Stimulated activated CD4-positive, alpha-beta T cell treated with anti-CD3 and anti-CD28 coated beads, Interleukin-1b, Interleukin-23, amount 100 ng/mL, for 4 hours (primary cell): ENCODE measurements at regions not wholly inside any gene's neighbourhood (a gene's known extent, or its start where the extent isn't known, plus 50 kb on each side); places are given as distances from the start of the nearest gene placed in this dataset.
"Not testable (repeated sequence)": the region's sequence is repeated elsewhere in the genome, so short reads cannot be mapped to it uniquely, and the experiment has no call there.

Experiments
- DNase-seq, 2 donors: peaks; one replicate each; pipeline ENCODE4 v3.0.0-alpha.2; 2020; ENCODE audit warnings: low read depth in 2 of 2

DNA sequence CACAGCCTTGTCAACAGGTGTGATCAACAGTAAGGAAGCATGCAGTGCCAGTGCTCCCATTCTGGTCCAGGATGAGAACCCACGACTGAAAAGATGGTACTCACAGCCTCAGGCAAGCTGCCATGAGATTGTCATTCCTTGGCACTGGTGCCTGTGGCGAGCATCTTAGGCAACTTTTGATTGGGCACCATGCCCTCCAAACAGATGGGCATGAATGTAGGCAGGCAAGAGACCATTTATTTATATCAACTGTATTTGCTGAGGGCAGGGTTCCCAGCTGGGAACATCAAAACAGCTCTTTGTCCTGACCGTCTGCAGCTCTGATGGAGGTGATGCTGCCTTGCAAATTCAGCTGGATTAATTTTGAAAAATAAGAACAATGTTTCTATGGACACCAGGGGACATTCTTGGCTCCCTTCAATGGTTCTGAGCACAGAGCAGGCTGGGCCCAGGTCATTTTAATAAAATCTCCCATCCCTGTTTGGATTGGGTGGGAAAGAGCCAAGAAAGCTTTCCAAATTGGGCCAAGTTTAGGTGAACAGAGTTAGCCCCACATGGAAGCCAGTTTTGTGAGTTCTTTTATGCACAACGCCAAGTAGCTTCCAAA lies 522.5 kb downstream of the RMST start:
- DNase-seq = no peak

DNA sequence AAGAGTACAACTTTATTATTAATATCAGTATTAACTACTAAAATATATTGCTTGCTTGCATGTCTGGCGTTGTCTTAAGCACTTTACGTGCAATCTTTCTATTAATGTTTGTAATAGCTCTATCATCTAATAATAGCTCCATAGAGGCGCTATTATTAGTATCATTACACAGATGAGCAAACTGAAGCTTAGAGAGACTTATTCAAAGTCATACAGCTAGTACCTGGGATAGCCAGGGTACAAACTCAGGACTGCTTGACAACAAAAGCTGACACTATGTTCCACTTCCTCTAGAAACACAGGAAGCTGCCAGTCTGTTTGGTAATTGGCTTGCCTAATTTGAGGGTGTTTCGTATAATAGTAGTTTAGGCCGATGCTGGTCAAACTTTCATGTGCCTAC lies 523.2 kb downstream of the RMST start:
- no peak for DNase-seq

DNA sequence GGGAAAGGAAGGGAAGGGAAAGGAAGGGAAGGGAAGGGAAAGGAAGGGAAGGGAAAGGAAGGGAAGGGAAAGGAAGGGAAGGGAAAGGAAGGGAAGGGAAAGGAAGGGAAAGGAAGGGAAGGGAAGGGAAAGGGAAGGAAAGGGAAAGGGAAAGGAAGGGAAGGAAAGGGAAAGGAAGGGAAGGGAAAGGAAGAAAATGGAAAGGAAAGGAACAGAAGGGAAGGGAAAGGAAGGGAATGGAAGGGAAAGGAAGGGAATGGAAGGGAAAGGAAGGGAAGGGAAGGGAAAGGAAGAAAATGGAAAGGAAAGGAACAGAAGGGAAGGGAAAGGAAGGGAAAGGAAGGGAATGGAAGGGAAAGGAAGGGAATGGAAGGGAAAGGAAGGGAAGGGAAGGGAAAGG lies 526.0 kb downstream of the RMST start:
- not testable (repeated sequence) for DNase-seq

DNA sequence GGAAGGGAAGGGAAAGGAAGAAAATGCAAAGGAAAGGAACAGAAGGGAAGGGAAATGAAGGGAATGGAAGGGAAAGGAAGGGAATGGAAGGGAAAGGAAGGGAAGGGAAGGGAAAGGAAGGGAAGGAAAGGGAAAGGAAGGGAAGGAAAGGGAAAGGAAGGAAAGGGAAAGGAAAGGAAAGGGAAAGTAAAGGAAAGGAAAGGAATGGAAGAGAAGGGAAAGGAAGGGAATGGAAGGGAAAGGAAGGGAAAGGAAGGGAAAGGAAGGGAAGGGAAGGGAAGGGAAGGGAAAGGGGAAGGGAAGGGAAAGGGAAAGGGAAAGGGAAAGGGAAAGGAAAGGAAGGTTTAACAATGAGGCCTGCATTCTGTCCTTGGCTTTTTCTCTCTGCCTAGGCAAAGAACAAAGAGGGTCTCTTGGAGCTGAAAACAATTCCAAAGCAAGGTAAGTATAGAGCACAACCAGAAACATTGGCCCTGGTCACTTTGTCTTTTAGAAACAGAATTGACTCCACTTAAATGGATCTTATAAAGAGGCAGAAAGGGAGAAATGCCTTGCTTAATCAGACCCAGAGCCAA lies 525.9 kb upstream of the TMPO start:
- DNase-seq = no peak

DNA sequence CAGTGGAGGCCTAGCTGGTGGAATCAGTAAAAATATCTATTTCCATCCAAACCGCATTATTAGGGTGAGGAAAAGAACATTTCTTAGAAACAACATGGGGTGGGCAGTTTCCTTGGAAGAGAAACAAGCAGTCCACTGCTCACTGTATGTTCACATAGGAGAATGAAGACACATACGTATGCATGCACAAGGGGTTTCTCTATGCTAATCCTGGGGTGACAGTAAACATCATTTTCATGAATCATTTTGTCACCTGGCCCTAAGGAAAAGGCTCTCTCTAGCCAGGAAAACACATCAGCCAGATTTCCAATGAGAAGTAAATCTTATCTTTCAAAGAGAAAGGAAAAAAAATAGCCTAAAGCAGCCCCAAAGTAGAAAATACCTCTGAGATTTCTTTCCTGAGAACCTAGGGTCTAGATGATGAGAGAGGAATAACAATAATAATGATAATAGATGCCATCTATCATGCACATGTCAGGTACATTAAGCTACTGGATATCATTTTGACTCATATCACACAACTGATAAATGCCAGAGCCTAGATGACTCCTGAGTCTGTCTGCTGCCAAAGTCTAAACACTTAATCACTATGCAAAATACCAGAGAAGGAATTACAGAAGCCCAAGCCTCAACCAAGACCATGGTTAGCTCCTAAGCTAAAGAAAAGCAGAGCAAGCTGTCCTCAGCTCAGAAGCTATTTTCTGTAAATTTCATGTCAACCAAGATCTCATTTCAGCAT lies 520.5 kb upstream of the TMPO start:
- DNase-seq = no peak

DNA sequence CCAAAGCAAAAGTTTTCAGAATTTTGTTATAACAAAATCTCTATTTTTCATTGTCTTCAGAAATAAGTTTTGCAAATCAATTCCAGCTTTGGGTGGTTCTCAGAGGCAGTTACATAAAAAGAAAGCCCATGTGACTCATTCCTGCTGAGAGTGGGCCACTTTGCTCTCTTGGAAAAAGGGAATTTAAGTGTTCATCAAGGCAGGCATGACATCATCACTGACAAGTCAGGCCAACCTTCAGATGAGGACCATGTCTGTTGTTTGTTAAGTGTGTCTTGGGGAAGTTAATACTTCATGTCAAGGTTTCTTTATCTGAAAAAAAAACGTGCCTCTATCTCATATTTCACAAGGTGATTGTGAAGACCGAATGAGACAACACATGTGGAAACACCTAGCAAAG lies 519.8 kb upstream of the TMPO start:
- no peak for DNase-seq

DNA sequence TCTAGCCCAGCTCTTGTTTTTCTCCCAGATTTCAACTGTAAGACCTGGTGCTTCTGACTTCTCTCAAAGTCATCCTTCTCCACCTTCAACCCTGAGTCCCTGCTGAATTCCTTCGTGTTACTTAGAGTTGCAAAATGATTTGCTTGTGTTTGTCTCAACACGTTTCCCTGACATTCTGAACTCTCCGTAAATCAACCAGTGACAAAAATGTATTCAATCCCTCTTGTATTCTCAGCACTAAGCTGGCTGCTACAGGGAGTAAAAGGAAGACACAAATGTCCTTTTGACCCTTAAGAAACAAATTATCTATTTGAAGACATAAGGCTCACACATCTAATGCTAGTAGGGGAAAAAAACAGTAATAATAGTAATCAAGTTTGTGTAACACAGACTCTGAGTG lies 514.0 kb upstream of the TMPO start:
- DNase-seq = no peak

DNA sequence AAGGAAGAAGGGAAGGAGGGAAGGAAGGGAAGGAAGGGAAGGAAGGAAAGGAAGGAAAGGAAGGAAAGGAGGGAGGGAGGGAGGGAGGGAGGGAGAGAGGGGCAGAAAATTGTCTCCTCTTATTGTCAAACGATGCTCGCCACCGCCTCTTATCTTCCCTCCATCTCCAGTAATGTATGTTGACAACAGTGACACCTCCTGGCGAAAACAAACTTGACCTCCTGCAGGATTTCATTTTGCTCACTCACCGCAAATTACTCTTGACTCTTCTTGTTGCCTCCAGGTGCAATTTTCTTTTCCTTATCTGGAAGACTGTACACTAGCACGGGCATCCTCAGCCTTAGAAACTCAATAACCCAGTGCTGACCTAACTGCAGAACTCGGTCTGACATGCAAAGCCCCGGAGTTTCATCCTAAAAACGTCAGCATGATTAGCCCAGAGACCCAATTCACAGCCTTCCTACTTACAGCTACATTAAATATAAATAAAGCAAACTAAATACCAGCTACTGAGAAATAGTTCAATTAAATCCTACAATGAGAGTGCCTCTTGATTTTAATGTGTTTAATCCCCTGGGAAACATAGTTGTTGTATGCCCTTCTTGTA lies 512.4 kb upstream of the TMPO start:
- no peak for DNase-seq

DNA sequence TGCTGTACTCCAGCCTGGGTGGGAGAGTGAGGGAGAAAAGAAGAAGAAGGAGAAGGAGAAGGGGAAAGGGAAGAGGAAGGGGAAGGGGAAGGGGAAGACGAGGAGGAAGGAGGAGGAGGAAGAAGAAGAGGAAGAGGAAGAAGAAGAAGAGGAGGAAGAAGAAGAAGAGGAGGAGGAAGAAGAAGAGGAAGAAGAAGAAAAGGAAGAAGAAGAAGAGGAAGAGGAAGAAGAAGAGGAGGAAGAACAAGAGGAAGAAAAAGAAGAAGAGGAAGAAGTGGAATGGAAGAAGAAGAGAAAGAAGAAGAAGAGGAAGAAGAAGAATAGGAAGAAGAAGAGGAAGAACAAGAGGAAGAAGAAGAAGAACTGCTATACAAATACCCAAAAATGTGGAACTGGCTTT lies 507.4 kb upstream of the TMPO start:
- DNase-seq = no peak

DNA sequence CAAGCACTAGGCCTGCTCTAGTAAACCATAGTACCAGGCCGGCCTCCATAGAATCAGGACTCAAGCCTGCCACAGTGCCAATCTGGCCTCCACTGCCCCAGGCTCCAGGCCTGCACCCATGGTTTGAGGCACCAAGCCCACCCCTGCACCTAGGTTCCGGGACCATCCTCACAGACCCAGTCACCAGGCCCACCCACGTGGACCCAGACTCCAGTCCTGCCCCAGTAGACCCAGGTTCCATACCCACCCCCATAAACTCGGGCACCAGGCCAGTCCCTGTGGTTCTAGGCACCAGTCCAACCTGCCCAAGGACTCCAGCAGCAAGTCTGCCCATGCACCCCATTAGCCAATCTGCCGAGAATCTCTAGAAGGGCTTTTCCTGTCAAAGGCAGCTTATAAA lies 501.8 kb upstream of the TMPO start:
- DNase-seq = no peak

DNA sequence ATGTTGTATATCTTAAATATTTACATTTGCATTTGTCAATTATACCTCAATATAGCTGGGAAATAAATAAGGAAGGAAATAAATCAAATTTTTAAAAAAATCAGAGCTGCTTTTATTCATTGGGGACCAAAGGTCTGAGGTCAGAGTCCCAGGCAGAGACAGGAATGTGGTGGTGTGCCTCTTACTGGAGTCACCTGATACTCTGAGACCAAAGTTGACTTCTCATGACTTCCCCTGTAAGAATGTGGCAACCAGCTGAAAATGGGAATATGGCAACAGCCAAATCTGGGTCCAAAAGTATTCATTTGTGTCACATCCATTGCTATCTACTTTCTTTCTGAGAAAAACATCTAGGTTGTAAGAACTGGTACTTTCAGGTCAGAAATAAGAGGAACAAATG lies 496.6 kb upstream of the TMPO start:
- DNase-seq = no peak

DNA sequence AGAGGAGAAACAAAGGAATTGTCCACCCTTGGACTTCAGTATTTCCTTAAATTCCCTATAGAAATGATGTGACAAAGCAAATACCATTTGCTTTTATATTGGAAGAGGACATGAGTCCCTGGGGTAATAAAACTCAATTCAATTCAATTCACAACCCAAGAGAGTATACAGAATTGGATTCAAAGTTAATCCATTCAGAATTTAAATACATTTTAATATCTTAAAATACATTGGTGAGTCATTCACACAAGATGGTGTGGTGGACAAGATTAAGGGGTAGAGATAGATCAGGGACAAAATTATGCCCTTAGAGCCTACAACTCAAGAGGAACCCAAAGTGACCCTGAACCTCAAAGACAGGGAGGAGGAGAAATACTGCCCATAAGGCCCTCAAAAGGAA lies 495.0 kb upstream of the TMPO start:
- no peak for DNase-seq

DNA sequence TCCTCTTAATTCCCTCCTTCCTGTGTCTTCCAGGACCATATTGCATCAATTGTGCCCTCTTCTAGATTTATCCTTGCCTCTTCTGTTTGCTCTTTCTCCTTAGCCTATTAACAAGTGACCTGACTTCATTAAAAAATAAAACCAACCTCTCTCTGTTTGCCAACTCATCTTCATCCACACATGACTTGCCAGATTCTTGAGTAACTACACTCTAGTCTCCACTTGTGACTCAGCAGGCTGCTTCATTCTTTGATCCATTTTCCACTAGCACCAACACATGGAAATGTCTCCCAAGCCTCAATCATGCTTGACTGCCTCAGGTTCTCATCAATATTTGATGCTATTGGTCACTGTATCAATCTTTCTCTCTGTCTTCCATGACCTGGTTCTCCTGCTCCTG lies 492.4 kb upstream of the TMPO start:
- no peak for DNase-seq

DNA sequence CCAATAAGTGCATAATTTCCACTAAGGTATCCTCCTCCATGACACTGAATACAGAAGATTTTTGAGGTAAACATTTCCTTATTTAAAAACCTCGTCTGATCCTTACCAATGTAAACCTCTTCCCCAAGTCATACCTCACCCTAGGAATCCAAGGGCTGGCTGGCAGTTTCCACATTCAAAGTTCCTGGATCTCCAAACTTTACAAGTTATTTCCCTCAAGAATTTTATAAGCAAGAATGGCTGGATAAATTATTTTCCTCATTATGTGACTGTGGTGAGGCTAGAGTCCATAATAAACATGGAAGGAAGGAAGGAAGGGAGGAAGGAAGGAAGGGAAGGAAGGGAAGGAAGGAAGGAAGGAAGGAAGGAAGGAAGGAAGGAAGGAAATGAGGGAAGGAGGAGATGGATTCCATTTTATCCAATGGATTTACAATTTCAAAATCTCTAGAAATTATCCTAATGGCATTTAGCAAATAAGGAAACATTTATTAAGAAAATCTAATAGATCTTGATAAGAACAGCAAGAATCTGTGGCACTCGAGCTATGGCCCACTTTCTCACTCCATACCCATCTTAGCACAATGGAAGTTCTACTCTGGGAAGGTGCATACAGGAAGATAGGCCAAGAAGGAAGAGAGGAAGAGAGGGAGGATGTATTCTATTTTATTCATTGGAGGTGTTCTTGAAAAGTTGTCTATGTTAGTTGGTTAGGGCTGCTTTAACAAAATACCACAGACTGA lies 477.8 kb upstream of the TMPO start:
- no peak for DNase-seq

DNA sequence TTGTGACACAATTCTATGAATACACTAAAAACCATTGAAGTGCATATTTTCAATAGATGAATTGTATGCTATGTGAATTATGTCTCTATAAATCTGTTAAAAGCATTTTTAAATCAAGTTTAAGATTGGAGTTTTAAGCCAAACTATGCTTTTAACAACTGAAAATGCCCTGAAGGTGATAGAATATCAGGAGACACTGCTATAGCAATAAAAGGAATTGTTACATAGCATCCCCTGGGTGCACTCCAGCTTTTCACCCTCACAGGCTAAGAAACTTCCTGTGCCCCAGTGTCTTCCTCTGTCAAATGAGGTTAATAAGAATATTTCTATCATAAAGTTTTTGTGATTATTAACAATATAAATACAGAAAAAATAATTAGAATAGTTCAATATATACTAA lies 472.7 kb upstream of the TMPO start:
- no peak for DNase-seq

DNA sequence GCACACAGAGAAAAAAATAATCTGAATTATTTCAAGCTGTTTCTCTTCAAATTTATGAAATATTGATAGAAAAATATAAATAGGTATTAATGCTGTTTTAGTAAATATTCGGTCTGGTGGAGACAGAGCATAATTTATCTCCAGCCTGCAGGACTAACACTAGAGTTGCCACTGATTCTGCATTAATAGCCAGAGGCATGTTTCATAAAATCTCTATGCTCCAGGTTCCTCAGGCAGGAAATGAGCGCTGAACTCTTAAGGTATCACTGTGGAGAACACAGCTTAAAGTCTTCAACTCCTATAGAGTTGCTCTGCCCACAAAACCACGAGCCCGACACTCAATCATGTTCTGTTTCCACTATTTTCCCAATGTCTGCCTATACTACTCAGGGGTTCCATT lies 470.0 kb upstream of the TMPO start:
- no peak for DNase-seq

DNA sequence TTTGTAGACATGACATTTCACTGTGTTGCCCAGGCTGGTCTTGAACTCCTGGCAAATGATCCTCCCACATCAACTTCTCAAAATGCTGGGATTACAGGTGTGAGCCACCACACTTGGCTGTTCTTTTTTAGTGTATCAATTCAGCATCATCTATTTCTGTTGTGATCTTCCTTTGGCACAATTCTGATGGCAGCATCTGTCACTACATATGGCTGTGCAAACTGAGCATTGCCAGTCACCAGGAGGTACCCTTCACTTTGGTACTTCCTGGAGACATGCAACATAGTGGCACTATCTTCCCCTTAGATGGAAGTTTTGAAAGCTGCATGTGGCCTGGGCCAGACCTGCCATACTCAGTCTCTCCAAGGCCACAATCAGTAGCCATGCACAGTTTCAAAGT lies 467.1 kb upstream of the TMPO start:
- no peak for DNase-seq

DNA sequence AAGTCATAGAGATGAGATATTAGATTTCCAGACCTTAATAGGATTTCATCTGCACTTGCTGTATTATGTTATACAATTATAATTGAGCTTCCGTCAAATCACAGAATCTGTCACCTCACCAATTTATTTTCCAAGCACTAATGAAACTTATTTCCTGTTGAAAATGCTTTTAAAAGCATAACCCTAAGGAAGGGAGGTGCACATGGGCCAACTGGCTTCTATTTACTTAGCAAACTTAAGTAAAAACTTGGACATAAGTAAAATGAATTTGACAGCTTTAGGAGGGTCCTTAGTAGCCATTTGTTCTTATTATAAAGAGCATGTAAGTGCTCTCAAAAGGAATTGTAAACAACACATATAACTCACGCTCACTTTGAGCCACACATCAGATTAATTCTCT lies 462.2 kb upstream of the TMPO start:
- DNase-seq = no peak

DNA sequence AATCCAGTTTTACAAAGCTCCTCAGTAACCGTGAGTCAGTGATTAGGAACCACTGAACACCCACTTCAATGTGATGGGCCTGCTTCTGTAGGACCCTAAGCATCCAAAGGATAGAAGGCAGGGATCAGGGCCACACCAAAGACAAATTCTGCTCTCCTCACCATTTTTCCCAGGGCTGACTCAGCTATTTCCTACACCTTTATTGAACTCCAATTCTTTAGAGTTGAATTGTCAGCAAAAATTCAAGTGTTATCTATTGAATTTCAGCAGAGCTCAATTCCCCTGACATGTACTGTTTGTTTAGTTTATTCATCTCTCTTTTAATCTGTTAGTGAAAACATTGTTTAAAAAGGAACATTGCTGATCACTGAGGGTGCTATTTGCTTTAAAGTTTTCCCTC lies 457.7 kb upstream of the TMPO start:
- DNase-seq = no peak

DNA sequence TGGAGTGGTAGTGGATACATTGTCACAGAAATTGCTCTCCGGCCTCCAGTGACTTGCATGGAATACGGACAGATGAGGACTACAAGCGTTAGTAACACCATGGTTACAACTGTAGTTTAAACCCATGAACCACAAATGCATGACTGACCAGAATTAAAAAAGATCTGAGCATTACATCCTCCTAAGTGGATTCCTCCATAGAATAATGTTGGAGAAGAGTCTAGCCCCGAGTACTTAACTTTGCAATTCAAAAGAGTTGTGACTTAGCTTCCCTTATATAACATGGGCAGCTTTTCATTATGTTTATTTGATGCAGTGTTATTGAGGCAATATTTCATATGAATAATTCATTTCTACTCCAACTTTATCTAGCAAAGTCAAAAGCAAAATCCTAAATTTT lies 457.2 kb upstream of the TMPO start:
- DNase-seq = no peak

DNA sequence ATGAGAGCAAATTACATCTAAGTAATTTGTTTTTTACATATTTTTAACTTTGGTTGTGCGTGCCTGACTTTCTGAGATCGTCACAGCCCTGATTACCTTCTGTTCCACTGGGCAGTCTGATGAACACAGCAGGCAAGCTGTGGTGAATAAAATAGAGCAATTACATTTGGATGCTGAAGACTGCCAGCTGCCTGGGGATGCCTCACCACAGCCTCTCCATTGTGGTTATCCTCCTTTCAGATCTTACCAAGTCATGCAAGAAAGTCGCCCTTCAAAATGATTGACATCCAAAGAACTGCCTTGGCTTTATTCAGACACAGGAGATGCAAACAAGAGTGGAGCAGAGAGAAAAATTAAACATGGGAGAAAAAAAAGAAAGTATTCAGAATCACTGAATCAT lies 456.6 kb upstream of the TMPO start:
- DNase-seq = no peak

DNA sequence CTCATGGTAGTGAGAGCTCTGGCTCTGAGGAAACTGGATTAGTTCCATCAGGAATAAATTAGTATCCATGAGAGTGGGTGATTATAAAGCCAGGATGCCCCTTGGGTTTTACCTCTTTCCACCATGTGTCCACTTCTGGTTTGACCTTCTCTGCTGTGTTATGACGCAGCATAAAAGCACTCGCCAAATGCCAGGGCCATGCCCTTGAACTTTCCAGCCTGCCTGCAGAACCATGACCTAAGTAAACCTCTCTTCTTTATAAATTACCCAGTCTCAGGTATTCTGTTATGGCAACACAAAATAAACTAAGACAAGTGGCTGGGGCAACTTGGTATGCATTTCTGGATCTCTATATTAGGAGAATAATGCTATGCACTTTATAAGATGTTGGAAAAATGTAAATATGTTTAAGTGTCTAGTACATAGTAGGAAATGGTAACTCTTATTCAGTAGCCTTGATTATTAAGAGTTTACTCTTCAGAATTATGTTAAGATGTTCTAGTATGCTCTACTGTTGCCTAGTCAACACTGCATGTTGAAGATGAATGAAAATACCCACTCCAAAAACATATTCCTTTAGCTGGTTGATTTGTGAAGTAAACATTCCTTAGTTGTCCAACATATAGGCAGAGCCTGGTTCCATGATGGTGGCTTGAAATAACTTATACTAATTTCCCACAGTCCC lies 455.6 kb upstream of the TMPO start:
- DNase-seq = no peak
